Mesenteric fat pad (tissue), 1 donor: ENCODE measurements at regions not wholly inside any gene's neighbourhood (a gene's known extent, or its start where the extent isn't known, plus 50 kb on each side); places are given as distances from the start of the nearest gene placed in this dataset.
"Not testable (repeated sequence)": the region's sequence is repeated elsewhere in the genome, so short reads cannot be mapped to it uniquely, and the experiment has no call there.

ENCODE experiments used
- DNase-seq: peaks from one replicate; pipeline ENCODE4 v3.0.0-alpha.2; 2020; ENCODE audit warnings: low spot score
- donor health status: DM: yes; HTN: yes; CAD: no.

DNA sequence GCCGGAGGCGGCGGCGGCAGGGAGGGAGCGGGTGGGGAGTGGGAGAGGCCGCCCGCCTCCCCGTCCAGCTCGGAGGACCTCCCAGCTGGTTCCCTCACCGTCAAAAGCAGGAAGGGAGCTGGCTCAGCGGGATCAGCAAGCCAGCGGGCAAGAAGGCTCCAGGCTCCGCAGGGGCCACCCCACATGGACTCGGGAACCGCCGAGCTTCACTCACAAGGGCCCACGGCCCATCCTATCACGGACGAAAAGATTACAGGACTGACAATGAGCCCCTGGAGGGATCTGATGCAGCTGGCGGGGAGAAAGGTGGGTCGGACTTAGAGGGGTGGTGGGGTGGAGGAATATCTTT is 86.3 kb downstream of the FAM72B start:
- not testable (repeated sequence) for DNase-seq

DNA sequence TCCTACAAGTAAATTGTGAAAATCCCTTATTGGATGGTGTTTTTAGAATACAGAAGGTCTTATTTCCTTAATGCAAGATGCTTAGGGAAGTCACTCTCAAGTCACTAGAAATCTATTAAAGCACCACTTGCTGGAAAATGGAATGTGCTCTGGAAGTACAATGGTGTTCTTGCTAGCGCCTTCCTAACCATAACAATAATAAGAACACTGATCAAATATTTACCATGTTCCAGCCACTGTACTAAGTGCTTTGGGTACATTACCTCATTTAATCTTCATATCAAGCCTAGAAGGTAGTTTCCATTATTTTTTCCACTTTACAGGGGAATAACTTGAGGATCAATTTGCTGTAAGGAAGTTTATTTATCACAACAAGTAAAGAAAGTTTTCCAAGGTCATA is 75.1 kb downstream of the FAM72B start:
- not testable (repeated sequence) for DNase-seq

DNA sequence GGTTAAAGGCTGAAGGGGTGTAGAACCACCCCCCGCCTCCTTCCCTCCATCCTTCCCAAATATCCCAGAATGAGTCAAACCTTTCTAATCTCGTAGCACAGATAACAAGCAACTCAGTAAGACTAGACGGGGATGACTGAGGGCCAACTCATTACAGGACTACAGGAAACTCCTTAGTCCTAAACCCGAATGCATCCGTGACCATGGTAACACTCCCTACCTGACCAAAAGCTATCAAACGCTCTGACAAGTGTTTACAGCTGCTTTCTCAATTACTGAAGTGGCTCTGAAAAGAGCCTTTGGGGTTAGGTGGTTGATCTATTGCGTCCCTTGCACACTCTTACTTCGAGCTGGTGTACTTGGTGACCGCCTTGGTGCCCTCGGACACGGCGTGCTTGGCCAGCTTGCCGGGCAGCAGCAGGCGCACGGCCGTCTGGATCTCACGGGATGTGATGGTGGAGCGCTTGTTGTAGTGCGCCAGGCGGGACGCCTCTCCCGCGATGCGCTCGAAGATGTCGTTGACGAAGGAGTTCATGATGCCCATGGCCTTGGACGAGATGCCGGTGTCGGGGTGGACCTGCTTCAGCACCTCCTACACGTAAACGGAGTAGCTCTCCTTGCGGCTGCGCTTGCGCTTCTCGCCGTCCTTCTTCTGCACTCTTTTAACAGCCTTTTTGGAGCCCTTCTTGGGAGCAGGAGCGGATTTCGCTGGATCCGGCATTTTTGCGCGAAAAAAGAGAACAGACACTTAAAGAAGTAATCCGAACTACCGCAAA is 67.4 kb downstream of the FAM72B start:
- not testable (repeated sequence) for DNase-seq

DNA sequence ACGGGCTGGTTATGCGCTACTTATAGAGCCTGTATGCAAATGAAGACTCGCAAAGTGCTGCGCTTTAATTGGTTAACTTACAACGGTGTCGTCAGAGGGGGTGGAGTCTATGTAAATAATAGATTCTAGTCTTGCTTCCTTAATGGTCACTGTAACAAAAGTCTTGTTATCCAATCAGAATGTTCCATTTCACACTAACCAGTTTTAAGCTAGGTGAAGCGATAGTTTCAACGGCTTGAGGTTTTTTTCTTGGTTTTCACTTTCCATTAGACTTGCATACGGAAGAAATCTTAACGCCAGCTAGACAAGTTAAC is 66.9 kb downstream of the FAM72B start:
- DNase-seq, result not testable (repeated sequence)

DNA sequence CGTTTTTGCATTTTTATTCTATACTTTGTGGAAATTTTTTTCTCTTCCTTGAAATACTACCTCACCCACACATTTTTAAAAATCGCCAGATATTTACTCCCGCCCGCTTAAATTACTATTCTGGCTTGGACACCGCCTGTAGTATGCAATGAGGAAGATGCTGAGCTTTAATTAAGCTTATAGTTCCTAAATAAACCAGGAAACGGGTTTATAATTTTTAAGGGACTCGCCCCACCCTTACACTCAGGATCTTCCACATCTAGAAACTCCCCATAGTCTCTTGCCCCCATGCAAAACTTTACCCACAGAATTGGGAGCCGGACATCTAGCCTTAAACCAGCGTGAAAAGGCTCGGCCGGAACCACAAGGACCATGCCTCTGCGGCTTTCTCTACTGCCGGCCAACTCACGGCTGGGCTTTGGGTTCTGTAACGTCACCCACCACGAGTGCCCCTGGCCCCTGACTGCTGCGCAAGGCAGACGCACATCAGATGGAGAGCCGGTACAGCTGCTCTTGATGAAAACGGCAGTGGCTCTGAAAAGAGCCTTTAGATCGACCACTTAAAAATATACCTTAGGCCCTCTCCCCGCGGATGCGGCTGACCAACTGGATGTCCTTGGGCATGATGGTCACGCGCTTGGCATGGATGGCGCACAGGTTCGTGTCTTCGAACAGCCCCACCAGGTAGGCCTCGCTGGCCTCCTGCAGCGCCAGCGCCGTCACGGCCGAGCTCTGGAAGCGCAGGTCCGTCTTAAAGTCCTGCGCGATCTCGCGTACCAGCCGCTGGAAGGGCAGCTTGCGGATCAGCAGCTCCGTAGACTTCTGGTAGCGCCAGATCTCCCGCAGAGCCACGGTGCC is 66.3 kb downstream of the FAM72B start:
- DNase-seq, result not testable (repeated sequence)
